ENCODE measurements at regions not wholly inside any gene's neighbourhood (a gene's known extent, or its start where the extent isn't known, plus 50 kb on each side); places are given as distances from the start of the nearest gene placed in this dataset.

GRCh38 chr12:126196263-126196662 is 1131.0 kb downstream of the AACS start:
- TF ChIP-seq CTCF (IDR thresholded peaks at IDR 0.05) (no peak), EZH2 (IDR thresholded peaks at IDR 0.05; ENCODE audit: borderline replicate concordance, insufficient read depth, low read depth, low read length, poor library complexity, severe bottlenecking) (no peak)

All from B cell (primary cell).